HEK293T (cell line): ENCODE measurements at regions not wholly inside any gene's neighbourhood (a gene's known extent, or its start where the extent isn't known, plus 50 kb on each side); places are given as distances from the start of the nearest gene placed in this dataset.

Source experiments
- ARNT ChIP-seq: fragments of 450-650 bp; IDR thresholded peaks from 2 replicates; pipeline ENCODE4 v1.6.1; 2017; ENCODE audit warnings: mild to moderate bottlenecking
- BHLHE40 ChIP-seq: fragments of 450-650 bp; IDR thresholded peaks from 2 replicates; pipeline ENCODE4 v1.6.1; 2016; ENCODE audit warnings: mild to moderate bottlenecking, moderate library complexity, borderline replicate concordance
- ELF4 ChIP-seq: fragments of 450-650 bp; IDR thresholded peaks from 2 replicates; pipeline ENCODE4 v1.6.1; 2017; ENCODE audit warnings: antibody characterized with exemption
- FOXA1 ChIP-seq: fragments of 450-650 bp; IDR thresholded peaks from 2 replicates; pipeline ENCODE4 v1.6.1; 2016; ENCODE audit warnings: mild to moderate bottlenecking
- FOXK2 ChIP-seq: fragments of 450-650 bp; IDR thresholded peaks from 2 replicates; pipeline ENCODE4 v1.6.1; 2016; ENCODE audit warnings: mild to moderate bottlenecking
- FOXM1 ChIP-seq: fragments of 450-650 bp; IDR thresholded peaks from 2 replicates; pipeline ENCODE4 v1.6.1; 2017; ENCODE audit warnings: mild to moderate bottlenecking, borderline replicate concordance
- HDGF ChIP-seq: fragments of 450-650 bp; IDR thresholded peaks from 2 replicates; pipeline ENCODE4 v1.6.1; 2017; ENCODE audit warnings: antibody characterized with exemption, borderline replicate concordance
- LEF1 ChIP-seq: fragments of 450-650 bp; IDR thresholded peaks from 2 replicates; pipeline ENCODE4 v1.6.1; 2017; ENCODE audit warnings: mild to moderate bottlenecking, borderline replicate concordance
- NFRKB ChIP-seq: fragments of 450-650 bp; IDR thresholded peaks from 2 replicates; pipeline ENCODE4 v1.6.1; 2016; ENCODE audit warnings: mild to moderate bottlenecking, moderate library complexity
- SP1 ChIP-seq: fragments of 450-650 bp; IDR thresholded peaks from 2 replicates; pipeline ENCODE4 v1.6.1; 2017
- SUZ12 ChIP-seq: fragments of 450-650 bp; IDR thresholded peaks from 2 replicates; pipeline ENCODE4 v1.6.1; 2016; ENCODE audit warnings: mild to moderate bottlenecking
- TARDBP ChIP-seq: fragments of 450-650 bp; IDR thresholded peaks from 2 replicates; pipeline ENCODE4 v1.6.1; 2016
- ZNF384 ChIP-seq: fragments of 450-650 bp; IDR thresholded peaks from 2 replicates; pipeline ENCODE4 v1.6.1; 2016
- TF ChIP-seq, protein P1 (sequence below): fragments of 450-650 bp; IDR thresholded peaks from 2 replicates; pipeline ENCODE4 v1.6.1; 2016

DNA sequence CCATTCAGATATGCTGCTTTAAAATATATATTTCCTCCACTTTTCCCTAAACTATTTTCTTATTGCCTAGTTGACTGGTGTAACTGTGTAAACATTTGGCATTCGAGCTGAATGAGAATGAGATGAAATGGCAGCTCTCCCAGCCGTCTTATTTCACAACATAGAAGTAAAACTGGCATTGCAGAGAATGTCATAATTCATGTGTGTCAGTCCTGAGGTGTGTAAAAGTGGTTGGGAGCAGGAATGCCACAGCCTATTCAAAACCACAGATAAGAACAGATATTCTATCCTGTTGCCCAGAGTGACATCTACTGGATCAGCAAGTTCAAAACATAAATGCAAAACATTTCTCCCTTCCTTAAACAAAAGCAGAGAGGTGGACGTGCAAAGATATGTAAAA lies 565.5 kb upstream of the CHAC2 start:
- TF ChIP-seq BHLHE40 (no peak), SUZ12 (no peak), ELF4 (no peak), ZNF384 (no peak), SP1 (no peak), ARNT (no peak), FOXK2 (no peak), HDGF (no peak), FOXM1 (no peak), TARDBP (no peak), LEF1 (no peak), FOXA1 (no peak), NFRKB (no peak)
- TF ChIP-seq, protein P1, sequence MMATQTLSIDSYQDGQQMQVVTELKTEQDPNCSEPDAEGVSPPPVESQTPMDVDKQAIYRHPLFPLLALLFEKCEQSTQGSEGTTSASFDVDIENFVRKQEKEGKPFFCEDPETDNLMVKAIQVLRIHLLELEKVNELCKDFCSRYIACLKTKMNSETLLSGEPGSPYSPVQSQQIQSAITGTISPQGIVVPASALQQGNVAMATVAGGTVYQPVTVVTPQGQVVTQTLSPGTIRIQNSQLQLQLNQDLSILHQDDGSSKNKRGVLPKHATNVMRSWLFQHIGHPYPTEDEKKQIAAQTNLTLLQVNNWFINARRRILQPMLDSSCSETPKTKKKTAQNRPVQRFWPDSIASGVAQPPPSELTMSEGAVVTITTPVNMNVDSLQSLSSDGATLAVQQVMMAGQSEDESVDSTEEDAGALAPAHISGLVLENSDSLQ = peak; percentile 41
